Activated naive CD8-positive, alpha-beta T cell (primary cell): ENCODE measurements at regions not wholly inside any gene's neighbourhood (a gene's known extent, or its start where the extent isn't known, plus 50 kb on each side); places are given as distances from the start of the nearest gene placed in this dataset.

Experiments used
- H3K27ac Mint-ChIP-seq: one replicate; pipeline ENCODE4 v1.8.0; 2021; ENCODE audit warnings: mixed read lengths
- H3K27me3 Mint-ChIP-seq: one replicate; pipeline ENCODE4 v1.8.0; 2021; ENCODE audit warnings: mixed read lengths
- H3K36me3 Mint-ChIP-seq: one replicate; pipeline ENCODE4 v1.8.0; 2021; ENCODE audit warnings: mixed read lengths
- H3K4me1 Mint-ChIP-seq: one replicate; pipeline ENCODE4 v1.8.0; 2021; ENCODE audit warnings: low read depth, mixed read lengths
- H3K4me3 Mint-ChIP-seq: one replicate; pipeline ENCODE4 v1.8.0; 2021; ENCODE audit warnings: mild to moderate bottlenecking, mixed read lengths
- H3K9me3 Mint-ChIP-seq: one replicate; pipeline ENCODE4 v1.8.0; 2021; ENCODE audit warnings: low read depth, mixed read lengths

DNA sequence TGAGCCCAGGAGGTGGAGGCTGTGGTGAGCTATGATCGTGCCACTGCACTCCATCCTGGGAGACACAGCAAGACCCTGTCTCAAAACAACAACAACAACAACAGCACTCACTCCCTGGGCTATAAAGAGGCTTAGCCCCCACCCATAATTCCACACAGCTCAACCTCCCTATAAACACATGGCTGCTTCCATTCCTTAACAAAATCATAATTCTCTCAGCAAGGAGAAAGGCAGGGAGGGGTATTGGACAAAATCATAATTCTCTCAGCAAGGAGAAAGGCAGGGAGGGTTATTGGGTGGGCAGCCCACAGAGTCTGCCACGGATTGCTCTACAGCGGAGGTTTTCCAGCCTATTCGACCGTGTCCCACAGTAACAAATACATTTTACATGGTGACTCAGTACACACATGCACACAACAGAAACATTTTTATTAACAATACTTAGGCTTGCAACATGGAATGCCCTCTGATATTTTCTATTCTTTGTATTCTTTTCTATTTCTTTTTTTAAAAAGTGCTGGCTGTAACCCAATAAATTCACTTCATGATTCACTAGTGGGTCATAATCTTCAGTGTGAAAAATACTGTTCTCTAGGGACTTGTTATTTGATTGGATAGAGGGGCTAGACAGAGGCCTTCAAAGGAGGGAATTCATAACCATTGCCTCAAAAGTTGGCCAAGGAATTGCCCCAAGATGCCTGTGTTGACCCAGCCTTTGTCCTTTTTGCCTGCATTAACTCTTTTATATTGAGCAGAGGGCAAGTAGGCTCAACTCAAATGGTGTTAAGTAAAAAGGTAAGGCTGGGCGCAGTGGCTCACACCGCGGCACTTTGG lies 50.6 kb upstream of the ZMYND8 start:
- H3K4me3 Mint-ChIP-seq: no peak overlapping the region
- no peaks in the 10 kb centered on the region for H3K36me3 Mint-ChIP-seq
- H3K27ac Mint-ChIP-seq: no peak overlapping the region
- H3K4me1 Mint-ChIP-seq: peaks cover 3% of the 10 kb centered on the region
- no peaks in the 10 kb centered on the region for H3K9me3 Mint-ChIP-seq
- no peaks in the 10 kb centered on the region for H3K27me3 Mint-ChIP-seq

DNA sequence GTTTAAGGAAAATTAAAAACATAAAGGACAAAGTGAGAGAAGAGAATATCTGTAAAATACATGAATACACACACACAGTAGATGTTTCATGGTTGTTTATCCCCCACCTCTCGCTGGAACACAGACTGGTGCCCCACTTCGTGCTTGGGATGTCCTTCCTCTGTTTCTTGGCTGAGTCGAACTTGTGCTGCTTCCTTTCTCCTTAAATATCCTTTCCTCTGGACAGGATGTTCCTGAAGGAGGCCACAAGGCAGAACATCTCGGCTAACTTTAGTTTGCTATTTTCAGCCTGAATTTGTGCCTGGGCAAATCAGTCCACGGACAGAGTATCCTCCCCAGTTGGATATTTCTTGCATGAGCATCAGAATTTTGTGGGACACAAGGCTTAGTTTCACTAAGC lies 54.7 kb upstream of the ZMYND8 start:
- H3K4me3 Mint-ChIP-seq: no peak overlapping the region
- H3K27me3 Mint-ChIP-seq: no peaks in the 10 kb centered on the region
- no peak overlapping the region for H3K27ac Mint-ChIP-seq
- H3K9me3 Mint-ChIP-seq: no peaks in the 10 kb centered on the region
- H3K4me1 Mint-ChIP-seq: peaks cover 23% of the 10 kb centered on the region
- no peaks in the 10 kb centered on the region for H3K36me3 Mint-ChIP-seq

DNA sequence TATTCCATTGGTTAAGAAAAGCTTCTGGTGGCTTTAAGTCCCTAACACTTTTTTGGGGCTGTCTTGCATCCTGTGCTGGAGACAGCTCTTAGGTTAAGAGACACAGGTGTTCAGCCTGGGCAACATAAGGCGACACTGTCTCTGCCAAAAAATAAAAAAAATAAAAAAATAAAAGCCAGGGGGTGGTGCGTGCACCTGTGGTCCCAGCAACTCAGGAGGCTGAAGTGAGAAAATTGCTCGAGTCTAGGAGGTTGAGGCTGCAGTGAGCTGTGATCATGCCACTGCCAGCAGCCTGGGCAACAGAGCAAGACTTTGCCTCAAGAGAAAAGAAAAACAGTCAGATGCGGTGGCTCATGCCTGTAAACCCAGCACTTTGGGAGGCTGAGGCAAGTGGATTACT lies 55.6 kb upstream of the ZMYND8 start:
- Mint-ChIP-seq H3K4me3 (no peak overlapping the region), H3K27me3 (no peaks in the 10 kb centered on the region), H3K9me3 (no peaks in the 10 kb centered on the region), H3K36me3 (no peaks in the 10 kb centered on the region), H3K27ac (no peak overlapping the region), H3K4me1 (peaks cover 29% of the 10 kb centered on the region)

DNA sequence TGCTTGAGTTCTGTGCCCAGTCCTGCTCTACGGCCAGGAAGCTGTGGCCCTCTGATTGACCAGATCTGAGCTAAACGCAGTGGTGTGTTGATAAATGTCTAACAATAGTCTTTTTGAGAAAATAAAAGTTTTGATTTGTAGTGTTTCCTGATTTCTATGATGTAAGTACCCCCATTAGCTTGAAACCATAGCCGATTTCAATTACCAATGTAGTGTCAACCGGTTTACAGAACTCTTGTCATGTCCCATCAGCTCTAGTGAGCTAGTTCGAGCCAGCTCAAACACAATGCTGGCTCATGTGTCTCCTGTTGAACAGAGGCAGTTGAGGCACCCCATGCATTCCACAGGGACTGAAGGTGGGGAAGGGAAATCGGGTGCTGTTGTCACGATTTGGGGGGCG lies 56.7 kb upstream of the ZMYND8 start:
- H3K4me3 Mint-ChIP-seq: no peak overlapping the region
- H3K36me3 Mint-ChIP-seq: no peaks in the 10 kb centered on the region
- peaks cover 34% of the 10 kb centered on the region for H3K4me1 Mint-ChIP-seq
- no peaks in the 10 kb centered on the region for H3K9me3 Mint-ChIP-seq
- H3K27ac Mint-ChIP-seq: peak overlapping the region; percentile 56
- H3K27me3 Mint-ChIP-seq: no peaks in the 10 kb centered on the region

DNA sequence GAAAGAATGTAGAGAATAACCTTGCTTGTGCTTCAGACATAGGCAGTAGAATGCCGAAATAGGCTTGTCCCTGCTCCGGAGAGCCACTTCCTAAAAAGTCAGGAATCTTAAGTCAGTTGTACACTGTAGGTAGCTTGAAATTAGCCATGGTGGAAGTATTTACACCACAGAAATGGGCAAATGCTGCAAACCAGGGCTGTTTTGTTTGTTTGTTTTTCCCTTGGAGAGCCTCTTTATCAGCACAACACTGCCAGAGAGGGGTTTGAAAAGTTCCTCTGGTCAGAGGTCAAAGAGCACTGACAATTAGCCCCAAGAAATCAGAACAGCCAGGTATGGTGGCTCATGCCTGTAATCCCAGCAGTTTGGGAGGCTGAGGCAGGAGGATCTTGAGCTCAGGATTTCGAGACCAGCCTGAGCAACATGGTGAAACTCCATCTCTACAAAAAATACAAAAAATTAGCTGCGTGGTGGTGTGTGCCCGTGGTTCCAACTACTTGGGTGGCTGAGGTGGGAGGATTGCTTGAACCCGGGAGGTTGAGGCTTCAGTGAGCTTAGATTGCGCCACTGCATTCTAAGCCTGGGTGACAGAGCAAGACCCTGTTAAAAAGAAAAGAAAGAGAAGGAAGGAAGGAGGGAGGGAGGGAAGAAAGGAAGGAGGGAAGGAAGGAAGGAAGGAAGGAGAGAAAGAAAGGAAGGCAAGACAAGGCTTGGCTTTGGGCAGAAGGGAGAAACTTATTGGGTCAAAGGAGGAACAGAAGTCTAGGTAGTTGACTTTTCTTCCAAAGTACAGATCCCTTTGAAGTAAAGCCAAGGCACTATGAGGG lies 61.0 kb upstream of the ZMYND8 start:
- Mint-ChIP-seq H3K9me3 (no peaks in the 10 kb centered on the region), H3K36me3 (no peaks in the 10 kb centered on the region), H3K4me3 (no peak overlapping the region), H3K27ac (peak overlapping the region; percentile 29), H3K4me1 (peaks cover 33% of the 10 kb centered on the region), H3K27me3 (no peaks in the 10 kb centered on the region)

DNA sequence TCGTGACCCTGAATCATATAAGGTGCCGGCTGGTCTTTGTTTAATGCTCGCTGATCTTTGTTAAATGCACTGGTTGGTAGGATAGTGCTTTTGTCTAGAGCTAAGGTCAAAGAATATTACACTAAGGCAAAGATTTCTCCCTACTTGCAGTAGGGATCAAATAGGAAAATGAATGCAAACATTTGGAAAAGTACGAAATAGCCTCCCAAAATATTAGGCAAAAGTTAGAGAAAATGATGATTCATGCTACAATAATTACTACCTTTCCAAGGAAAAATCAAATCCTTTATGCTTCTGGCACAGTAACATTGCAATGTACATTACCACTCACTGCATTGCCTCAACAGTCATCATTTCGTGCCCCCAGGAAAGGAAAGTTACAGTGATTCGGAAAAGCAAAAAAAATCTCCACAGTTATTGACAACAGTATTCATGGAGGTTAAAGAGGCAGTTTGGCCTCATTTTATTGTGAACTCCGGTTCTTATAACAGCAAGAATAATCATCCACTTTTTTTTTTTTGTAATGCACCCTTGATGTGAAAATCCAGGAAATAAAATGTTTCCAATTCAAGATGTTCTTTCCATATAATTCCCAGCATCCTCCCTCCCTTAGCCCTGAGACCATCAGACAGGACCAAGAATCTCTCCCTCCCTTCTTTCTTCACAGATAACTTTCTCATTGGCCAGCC lies 61.7 kb upstream of the ZMYND8 start:
- Mint-ChIP-seq H3K4me3 (no peak overlapping the region), H3K9me3 (no peaks in the 10 kb centered on the region), H3K27ac (peak overlapping the region; percentile 29), H3K4me1 (peaks cover 27% of the 10 kb centered on the region), H3K27me3 (no peaks in the 10 kb centered on the region), H3K36me3 (no peaks in the 10 kb centered on the region)

DNA sequence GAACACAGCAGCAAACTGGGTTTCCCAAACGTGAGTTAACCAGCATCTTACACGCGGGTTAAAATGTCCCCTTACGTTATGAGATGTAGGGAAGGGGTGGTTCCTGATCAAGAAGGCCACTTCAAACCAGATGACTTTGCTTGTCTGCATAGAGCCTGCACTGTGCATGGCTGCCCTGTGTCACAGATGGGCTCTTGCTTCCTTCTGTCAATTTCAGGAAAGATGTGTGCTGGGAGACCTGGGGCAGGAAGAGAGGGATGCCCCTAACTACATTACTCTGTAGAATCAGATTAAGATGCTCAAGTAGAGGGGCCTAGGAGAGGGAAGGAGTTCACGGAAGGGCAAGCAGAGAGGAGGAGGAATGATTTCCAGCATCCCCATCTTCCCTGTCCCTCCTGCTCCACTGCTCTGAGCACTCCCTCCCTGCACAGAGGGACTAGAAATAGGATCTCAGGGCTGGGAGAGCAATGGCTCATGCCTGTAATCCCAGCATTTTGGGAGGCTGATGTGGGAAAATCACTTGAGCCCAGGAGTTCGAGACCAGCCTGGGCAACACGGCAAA lies 63.5 kb upstream of the ZMYND8 start:
- Mint-ChIP-seq H3K9me3 (no peaks in the 10 kb centered on the region), H3K36me3 (no peaks in the 10 kb centered on the region), H3K4me1 (peaks cover 22% of the 10 kb centered on the region), H3K27me3 (no peaks in the 10 kb centered on the region), H3K4me3 (no peak overlapping the region), H3K27ac (no peak overlapping the region)

DNA sequence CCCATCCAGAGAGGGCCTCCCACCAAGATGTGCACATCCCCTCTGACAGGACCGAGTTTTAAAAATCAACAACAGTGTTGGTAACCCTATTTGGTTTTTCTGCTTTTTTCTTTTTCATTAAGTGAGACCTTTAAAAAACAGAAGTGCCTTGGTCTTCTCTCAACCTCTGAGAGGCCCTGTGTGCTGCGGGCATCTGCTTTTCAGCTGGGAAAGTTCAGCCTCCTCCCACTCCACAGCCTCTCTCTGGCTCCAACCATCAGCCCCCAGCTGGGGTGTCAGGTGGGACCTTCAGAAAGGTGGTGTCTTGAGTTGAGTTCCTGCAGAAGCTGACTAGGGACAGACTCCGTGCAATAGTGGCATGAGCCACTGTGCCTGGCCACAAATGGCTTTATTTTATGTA lies 64.6 kb upstream of the ZMYND8 start:
- Mint-ChIP-seq H3K36me3 (no peaks in the 10 kb centered on the region), H3K4me3 (no peak overlapping the region)

DNA sequence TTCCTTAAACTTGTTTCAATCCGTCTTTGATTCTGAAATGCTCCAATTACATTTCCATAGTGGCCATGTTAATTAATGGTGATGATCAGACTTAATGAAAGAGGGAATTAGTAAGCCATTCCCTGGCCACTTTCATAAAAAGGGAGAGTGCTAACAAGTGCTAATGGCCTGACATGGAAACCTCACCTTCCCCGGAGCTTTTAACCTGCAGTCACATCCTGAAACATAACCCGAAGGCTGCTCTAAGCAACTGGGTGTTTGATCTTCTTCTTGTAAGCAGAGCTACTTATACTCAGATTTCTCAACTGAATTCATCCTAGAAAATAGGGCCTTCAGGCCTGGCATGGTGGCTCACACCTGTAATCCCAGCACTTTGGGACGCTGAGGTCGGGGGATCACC lies 67.1 kb upstream of the ZMYND8 start:
- no peaks in the 10 kb centered on the region for H3K9me3 Mint-ChIP-seq
- H3K27ac Mint-ChIP-seq: peak overlapping the region; percentile 0
- H3K4me1 Mint-ChIP-seq: no peaks in the 10 kb centered on the region

More for the DNA sequence above, 64.6 kb upstream of the ZMYND8 start:
- peaks cover 14% of the 10 kb centered on the region for H3K4me1 Mint-ChIP-seq
- no peaks in the 10 kb centered on the region for H3K27me3 Mint-ChIP-seq
- H3K27ac Mint-ChIP-seq: no peak overlapping the region
- no peaks in the 10 kb centered on the region for H3K9me3 Mint-ChIP-seq

DNA sequence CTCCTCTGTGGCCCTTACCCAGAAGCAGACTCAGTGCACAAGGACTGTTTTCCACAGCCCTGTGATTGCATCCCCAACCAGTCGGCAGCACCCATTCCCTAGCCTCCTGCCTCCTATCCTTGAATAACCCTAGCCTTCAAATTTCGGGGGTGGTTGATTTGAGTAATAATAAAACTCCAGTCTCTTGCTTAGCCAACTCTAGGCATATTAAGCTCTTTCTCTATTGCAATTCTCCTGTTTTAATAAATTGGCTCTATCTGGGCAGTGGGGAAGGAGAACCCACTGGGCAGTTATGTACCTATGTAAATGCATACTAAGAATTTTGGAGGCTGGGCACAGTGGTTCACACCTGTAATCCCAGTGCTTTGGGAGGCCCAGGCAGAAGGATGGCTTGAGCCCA lies 70.6 kb upstream of the ZMYND8 start:
- Mint-ChIP-seq H3K36me3 (peaks cover 3% of the 10 kb centered on the region), H3K9me3 (peaks cover 4% of the 10 kb centered on the region), H3K4me3 (no peak overlapping the region), H3K27me3 (no peaks in the 10 kb centered on the region), H3K27ac (no peak overlapping the region), H3K4me1 (no peaks in the 10 kb centered on the region)

More for the DNA sequence above, 67.1 kb upstream of the ZMYND8 start:
- peaks cover 3% of the 10 kb centered on the region for H3K36me3 Mint-ChIP-seq
- no peak overlapping the region for H3K4me3 Mint-ChIP-seq
- no peaks in the 10 kb centered on the region for H3K27me3 Mint-ChIP-seq

DNA sequence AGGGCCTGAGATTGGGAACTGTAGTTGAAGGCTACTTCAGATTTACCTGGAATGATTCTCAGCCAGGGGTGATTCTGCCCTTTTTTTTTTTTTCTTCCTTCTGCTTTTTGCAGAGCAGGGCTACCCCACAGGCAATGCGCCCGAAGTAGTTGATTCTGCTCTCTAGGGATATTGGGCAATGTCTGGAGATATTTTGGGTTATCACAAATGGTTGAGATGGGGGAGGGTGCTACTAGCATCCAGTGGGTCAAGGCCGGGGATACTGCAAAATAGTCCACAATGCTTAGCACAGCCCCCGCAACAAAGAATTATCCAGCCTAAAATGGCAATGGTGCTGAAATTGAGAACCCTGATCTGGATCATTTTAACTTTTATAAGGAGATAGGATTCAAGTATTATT lies 71.2 kb upstream of the ZMYND8 start:
- H3K9me3 Mint-ChIP-seq: peaks cover 4% of the 10 kb centered on the region
- H3K36me3 Mint-ChIP-seq: peaks cover 3% of the 10 kb centered on the region
- no peaks in the 10 kb centered on the region for H3K4me1 Mint-ChIP-seq
- no peaks in the 10 kb centered on the region for H3K27me3 Mint-ChIP-seq
- no peak overlapping the region for H3K27ac Mint-ChIP-seq
- H3K4me3 Mint-ChIP-seq: no peak overlapping the region

DNA sequence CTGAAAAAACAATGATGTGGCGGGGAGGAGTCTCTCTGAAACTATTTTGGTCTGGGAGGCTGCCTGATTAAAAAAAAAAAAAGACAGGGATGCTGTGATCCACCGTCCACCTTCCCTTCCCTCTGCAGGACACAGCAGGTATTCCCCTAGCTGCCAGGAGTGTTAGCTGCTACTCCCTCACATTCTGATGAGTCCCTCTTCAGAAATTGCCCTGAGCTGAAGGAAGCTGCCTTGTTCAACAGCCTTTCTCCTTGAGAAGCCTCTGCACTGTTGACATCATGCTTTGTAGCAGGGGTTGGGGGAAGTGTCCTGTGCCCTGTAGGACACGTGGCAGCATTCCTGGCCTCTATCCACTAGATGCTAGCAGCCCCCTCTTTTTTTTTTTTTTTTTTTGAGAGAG lies 71.7 kb upstream of the ZMYND8 start:
- H3K4me1 Mint-ChIP-seq: no peaks in the 10 kb centered on the region
- peaks cover 3% of the 10 kb centered on the region for H3K36me3 Mint-ChIP-seq
- peaks cover 4% of the 10 kb centered on the region for H3K9me3 Mint-ChIP-seq
- no peaks in the 10 kb centered on the region for H3K27me3 Mint-ChIP-seq
- no peak overlapping the region for H3K27ac Mint-ChIP-seq
- no peak overlapping the region for H3K4me3 Mint-ChIP-seq

DNA sequence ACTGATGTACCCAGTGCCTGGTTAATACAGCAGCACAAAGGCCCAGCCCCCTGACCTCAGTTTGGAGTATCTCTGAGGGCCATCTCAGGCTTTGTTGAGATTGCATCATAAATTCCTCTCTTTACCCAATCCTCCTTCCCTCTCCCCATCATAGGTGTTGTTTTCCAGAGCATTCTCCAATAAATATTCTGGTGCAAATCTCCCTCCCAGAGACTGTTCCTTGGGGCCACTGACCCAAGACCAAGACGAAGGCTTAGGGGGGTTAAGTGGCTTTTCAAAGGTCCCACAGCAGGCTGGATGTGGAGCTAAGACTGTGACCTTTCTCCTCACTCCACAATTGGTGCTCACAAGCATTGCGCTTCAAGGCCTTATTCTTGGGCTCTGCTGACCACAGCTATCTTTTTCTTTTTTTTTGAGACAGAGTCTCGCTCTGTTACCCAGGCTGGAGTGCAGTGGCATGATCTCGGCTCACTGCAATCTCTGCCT lies 72.4 kb upstream of the ZMYND8 start:
- Mint-ChIP-seq H3K4me3 (no peak overlapping the region), H3K9me3 (peaks cover 4% of the 10 kb centered on the region), H3K27me3 (no peaks in the 10 kb centered on the region), H3K27ac (no peak overlapping the region), H3K4me1 (no peaks in the 10 kb centered on the region), H3K36me3 (peaks cover 3% of the 10 kb centered on the region)

DNA sequence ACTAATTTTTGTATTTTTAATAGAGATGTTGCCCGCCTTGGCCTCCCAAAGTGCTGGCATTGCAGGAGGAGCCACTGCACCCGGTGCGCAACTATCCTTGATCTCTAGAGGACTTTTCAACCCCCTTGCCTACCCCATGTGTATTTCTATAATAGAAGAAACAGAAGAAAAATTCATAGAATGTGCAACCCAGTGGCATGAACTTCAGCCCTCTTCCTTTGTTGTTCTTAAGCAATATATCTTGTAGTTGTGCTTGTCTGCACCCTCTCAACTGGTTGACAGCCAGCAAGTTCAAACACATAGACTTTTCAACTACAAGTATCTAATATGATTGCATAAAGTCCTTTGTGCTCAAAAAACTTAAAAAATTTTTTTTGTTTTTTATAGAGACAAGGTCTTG lies 72.3 kb upstream of the NCOA3 start:
- Mint-ChIP-seq H3K4me1 (no peaks in the 10 kb centered on the region), H3K9me3 (peaks cover 4% of the 10 kb centered on the region), H3K27ac (no peak overlapping the region), H3K27me3 (no peaks in the 10 kb centered on the region), H3K4me3 (no peak overlapping the region), H3K36me3 (peaks cover 3% of the 10 kb centered on the region)
